ENCODE measurements at regions not wholly inside any gene's neighbourhood (a gene's known extent, or its start where the extent isn't known, plus 50 kb on each side); places are given as distances from the start of the nearest gene placed in this dataset.

DNA sequence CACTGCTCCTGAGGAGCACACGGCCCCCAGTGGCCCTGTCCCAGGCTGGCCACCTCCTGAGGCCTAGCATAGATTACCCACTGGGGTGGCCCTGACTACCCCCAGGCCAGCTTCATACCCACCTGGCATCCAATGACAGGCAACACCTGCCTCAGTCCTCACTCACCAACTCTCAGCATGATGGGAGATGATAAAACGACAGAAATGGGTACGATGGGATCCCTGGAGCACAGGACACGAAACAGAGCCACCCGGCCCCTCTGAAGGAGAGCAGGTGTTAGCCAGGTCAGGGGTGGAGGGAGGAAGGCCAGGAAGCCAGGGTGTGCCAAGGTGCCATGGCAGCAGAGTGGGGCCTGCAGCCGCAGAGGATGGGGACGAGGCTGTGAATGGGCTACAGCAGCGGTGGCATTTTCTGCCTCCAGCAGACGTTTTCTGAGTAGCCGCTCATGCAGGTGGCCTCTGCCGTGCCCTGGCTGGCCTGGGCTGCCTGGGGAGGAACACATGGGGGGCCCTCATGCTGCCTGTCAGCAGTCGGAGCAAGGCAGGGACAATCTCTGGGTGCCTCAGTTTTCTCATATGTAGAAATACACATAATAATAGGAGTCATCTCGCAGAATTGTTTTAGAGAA is 50.2 kb upstream of the FGF3 start:
- Histone ChIP-seq H3K27ac (ENCODE audit: low read depth, low read length) (no peak overlapping the region), H3K27me3 (ENCODE audit: control insufficient read depth, insufficient read depth, low read length) (peaks cover 29% of the 10 kb centered on the region), H3K9me3 (ENCODE audit: control insufficient read depth, insufficient read depth, low read length) (peaks cover 4% of the 10 kb centered on the region; the same call in 1 of the 2 replicates), H3K4me3 (ENCODE audit: low read depth, low read length) (no peak overlapping the region)
- no peak for DNase-seq (ENCODE audit: low read depth, low spot score)
- ChIA-PET POLR2A (no interaction called here), CTCF (no interaction called here)
- TF ChIP-seq, protein P1, sequence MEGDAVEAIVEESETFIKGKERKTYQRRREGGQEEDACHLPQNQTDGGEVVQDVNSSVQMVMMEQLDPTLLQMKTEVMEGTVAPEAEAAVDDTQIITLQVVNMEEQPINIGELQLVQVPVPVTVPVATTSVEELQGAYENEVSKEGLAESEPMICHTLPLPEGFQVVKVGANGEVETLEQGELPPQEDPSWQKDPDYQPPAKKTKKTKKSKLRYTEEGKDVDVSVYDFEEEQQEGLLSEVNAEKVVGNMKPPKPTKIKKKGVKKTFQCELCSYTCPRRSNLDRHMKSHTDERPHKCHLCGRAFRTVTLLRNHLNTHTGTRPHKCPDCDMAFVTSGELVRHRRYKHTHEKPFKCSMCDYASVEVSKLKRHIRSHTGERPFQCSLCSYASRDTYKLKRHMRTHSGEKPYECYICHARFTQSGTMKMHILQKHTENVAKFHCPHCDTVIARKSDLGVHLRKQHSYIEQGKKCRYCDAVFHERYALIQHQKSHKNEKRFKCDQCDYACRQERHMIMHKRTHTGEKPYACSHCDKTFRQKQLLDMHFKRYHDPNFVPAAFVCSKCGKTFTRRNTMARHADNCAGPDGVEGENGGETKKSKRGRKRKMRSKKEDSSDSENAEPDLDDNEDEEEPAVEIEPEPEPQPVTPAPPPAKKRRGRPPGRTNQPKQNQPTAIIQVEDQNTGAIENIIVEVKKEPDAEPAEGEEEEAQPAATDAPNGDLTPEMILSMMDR (IDR thresholded peaks at IDR 0.05; ENCODE audit: low read depth, low read length) = no peak

DNA sequence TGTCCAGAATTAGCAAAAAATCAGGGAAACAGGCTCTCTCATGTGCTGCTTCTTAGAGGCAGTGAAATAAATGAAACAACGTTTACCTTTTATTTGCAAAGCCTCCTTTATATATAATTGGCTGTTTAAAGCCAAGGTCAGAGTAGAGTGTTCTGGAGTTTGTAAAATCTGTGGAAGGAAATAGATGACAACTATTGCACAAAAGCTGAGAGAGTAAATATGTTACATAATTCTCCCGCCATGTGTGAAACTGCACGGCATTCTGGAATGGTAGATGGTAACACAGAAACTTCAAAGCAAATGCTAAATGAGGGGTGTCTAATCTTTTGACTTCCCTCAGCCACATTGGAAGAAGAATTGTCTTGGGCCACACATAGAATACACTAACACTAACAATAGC is 51.5 kb upstream of the FGF3 start:
- peaks cover 40% of the 10 kb centered on the region for H3K27me3 ChIP-seq (ENCODE audit: control insufficient read depth, insufficient read depth, low read length)
- H3K9me3 ChIP-seq (ENCODE audit: control insufficient read depth, insufficient read depth, low read length) = peaks cover 4% of the 10 kb centered on the region; the same call in 1 of the 2 replicates
- no peak for DNase-seq (ENCODE audit: low read depth, low spot score)
- ChIA-PET POLR2A (no interaction called here), CTCF (interaction anchor here (0.7 kb wide), 1 partner anchor 17 kb away, joined by 3 read pairs; no protein-coding TSS in a partner anchor)
- no peak overlapping the region for H3K27ac ChIP-seq (ENCODE audit: low read depth, low read length)
- TF ChIP-seq, protein P1 (IDR thresholded peaks at IDR 0.05; ENCODE audit: low read depth, low read length) = no peak
- no peak overlapping the region for H3K4me3 ChIP-seq (ENCODE audit: low read depth, low read length)

DNA sequence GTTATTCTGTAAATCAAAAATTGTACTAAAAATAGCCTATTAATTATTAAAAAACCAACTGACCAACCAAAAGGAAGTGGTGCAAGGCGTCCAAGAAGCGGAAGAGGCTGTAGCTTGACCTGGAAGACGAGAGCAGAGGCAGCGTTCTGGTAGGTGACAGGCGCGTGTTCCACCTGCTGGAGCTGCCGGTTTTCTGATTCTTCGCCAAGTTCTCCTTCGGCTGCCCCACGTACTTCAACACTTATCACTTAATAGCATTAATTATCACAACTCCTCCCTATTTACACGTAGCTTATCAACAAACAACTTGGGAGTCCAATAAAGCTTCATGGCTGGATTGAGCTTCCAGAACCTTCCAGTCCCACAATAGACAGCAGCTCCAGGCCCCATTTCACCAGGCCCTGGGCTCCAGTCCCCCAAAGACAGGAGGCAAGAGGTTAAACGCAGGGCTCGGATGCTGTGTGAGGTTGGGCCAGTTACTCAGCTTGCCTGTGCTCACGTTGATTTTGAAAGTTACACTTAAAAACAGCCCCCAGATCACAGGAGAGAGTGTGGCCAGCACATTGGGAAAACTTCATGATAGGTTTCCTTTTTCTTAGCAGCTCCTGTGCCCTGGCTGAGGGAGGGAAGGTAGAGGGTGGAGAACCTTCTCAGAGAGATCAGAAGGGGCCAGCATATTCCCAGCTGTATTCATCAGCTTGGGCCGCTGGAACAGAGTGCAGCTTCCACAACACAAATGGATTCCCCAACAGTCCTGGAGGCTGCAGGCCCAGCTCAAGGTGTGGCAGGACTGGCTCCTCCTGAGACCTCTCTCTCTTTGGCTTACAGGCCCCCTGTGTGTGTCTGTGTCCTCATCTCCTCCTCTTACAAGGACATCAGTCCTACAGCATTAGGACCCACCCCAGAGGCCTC is 54.2 kb upstream of the FGF3 start:
- CTCF ChIA-PET = no interaction called here
- TF ChIP-seq, protein P1 (IDR thresholded peaks at IDR 0.05; ENCODE audit: low read depth, low read length) = no peak
- Histone ChIP-seq H3K9me3 (ENCODE audit: control insufficient read depth, insufficient read depth, low read length) (no peaks in the 10 kb centered on the region), H3K4me3 (ENCODE audit: low read depth, low read length) (no peak overlapping the region), H3K27ac (ENCODE audit: low read depth, low read length) (no peak overlapping the region), H3K27me3 (ENCODE audit: control insufficient read depth, insufficient read depth, low read length) (peaks cover 36% of the 10 kb centered on the region)
- POLR2A ChIA-PET = no interaction called here
- no peak for DNase-seq (ENCODE audit: low read depth, low spot score)

DNA sequence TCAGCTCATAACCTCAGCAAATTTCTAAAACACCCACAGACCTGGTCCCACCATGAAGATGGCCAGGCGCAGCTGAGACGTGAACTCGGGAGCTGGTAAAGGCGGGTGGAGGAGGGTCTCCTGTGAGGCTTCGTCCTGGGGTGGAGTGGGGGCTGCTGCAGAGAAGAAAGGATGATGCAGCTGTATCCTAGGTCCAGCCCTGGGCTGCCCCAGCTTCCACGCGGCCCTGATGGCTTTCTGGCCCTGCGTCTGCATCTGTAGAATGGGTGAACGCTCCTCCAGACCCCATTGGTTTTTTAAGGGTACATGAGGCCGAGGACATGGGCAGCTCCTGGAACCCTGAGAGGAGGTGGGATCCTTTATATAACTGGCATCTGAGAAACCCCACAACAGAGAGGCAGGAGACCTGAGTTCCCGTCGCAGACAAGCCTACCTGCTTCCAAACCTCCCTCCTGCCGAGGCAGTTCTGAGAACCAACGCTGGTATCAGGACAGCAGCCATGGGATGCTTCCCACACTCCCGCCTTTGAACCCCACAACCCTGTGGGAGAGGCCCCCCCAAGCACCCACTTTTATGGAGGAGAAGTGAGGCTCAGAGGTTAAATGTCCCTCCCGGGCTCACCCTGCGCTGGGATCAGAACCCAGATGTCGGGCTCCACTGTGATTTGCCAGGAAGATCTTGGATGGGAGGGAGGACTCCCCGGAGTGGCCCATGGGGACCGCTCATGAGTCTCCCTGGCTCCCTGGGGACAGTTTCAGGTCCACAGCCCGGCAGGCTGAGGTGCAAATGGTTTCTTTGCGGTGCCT is 55.2 kb upstream of the FGF3 start:
- DNase-seq (ENCODE audit: low read depth, low spot score) = no peak
- peaks cover 30% of the 10 kb centered on the region for H3K27me3 ChIP-seq (ENCODE audit: control insufficient read depth, insufficient read depth, low read length)
- no peak overlapping the region for H3K4me3 ChIP-seq (ENCODE audit: low read depth, low read length)
- H3K9me3 ChIP-seq (ENCODE audit: control insufficient read depth, insufficient read depth, low read length) = no peaks in the 10 kb centered on the region; the same call in 1 of the 2 replicates
- TF ChIP-seq, protein P1 (IDR thresholded peaks at IDR 0.05; ENCODE audit: low read depth, low read length) = no peak
- H3K27ac ChIP-seq (ENCODE audit: low read depth, low read length) = no peak overlapping the region
- ChIA-PET CTCF (no interaction called here), POLR2A (no interaction called here)

Measured in AG04450 (cell line).